GM18867 (cell line): ENCODE measurements at regions not wholly inside any gene's neighbourhood (a gene's known extent, or its start where the extent isn't known, plus 50 kb on each side); places are given as distances from the start of the nearest gene placed in this dataset.
A peak's percentile ranks its signal among the peaks of the same experiment; 100 is the strongest.

Experiments
- ATAC-seq: cut with Tn5 transposase; IDR thresholded peaks from one replicate; pipeline ENCODE4 v1.9.1; 2021; ENCODE audit warnings: mild to moderate bottlenecking, moderate library complexity; ENCODE audit not compliant: unreplicated experiment

DNA sequence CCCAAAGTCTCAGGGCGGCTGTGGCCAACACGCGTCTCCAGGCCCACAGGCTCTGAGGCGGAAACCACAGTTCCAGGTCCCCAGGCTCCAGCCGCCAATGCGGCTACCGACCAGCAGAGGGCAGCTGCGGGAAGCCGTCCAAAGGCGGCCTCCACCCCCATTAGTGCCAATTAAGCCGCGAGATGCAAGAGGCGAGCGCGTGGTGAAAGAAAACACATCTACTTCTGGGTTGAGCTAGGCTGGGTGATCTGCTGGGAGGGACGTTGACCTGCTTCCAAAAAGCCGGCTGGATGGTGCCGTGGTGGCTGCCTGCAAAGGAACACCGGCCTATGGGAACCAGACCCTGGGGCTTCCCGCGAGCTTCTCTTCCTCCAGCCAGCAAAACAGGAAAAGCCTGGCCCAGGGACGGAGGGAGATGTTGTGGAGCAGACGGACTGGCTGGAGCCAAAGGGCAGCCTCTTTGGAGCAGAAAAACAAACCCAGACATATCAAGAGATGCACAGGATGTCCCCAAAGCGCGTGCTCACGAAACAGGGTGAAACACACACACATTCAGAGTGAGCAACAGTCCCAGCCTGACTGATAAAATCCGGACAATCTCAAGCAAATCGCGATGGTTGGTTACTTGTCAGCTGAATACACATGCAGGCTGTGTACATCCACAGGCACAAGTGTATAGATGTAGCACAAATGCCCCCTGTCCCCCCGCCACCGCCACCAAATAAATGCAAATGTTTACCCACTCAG is 187.1 kb upstream of the BRINP1 start:
- ATAC-seq, result peak; percentile 100

DNA sequence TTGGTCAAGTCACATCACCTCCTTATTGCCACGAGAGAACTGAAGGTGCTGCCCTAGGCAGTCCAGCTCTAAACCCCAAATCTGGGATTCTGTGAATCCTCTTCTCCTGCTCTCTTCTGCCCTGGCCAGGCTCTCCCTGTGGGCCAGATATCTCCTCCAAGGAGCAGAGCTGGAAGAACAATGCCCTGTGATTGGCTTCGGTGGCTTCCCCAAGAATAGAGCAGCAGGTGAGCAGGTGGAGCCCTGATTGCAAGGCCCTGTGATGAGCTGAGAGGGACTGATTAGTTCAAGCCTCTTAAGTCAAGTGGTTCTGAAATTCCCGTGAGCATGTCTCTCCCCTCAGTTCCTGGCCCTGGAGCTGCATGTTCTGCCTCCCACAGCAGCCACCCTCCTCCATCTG is 175.3 kb upstream of the BRINP1 start:
- ATAC-seq, result no peak

DNA sequence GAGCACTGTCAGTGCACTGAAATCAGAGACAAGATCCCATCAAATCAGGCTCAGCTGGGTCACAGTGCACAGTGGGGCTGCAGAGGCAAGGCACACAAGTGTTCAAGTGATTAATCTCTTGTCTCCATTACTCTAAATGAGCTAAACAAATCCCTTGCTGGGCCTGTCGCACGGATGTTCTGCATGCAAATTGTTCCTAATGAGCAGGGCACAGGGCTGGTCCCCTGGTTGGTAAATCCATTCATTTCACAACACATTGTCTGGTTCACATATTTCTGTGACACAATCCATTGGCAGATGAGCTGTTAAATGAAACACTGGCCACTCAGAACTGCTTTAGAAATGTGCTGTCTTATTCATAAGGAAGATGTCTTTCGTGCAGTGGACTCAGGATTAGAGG is 167.9 kb upstream of the BRINP1 start:
- no peak for ATAC-seq

DNA sequence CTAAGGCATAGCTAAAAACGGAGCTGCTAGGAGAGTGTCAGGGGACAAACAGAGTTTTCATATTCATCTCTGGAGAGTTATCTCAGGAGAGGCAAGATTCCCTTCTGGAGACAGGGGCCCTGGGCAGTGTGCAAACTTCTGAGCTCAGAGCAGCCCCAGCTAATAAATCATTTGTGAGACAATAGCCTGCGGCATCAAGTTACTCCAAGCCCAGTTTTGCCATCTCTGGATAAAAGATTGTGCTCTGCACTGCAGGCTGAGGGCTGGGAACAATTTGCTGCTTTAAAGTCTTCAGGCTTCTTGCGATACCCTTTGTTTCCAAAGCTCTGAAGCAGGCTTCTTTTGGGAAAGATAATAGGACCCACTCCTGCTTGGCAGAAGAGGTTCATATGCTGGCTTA is 164.3 kb upstream of the BRINP1 start:
- ATAC-seq, result no peak

DNA sequence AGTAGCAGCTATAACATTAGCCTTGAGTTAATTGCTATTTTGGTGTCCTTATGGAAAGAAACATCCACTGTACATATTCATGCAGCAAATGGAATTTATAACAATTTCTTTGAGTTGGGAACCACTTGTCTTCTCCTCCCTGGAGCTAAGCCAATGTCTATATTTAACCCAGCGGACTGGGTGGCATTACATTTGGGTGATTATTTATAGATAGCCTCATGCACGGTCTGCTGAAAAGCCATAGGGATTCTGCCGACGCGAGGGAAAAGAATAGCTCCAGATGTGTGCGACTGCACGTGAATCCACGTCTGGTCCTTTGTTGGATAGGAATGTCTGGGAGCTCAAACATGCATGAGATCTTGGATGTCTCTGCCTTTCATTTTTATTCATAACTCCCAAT is 157.5 kb upstream of the BRINP1 start:
- no peak for ATAC-seq

DNA sequence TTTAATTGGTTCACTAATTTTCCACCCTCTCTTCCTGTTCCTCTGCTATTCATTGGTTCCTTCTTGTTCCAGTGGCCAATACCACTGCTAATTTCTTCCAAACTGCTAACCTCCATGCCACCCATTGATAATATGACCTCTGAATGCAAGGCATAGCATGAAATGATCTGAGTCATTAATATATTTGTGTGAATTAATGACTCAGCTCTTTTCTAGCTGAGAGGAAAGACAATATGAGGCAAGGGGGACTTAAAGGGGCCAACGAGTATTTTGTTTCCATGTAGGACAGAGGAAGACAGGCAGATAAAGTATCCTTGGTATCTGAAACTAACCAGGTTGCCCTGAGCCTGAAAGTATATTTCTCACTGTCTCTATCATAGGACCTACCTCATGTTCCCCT is 154.3 kb upstream of the BRINP1 start:
- no peak for ATAC-seq

DNA sequence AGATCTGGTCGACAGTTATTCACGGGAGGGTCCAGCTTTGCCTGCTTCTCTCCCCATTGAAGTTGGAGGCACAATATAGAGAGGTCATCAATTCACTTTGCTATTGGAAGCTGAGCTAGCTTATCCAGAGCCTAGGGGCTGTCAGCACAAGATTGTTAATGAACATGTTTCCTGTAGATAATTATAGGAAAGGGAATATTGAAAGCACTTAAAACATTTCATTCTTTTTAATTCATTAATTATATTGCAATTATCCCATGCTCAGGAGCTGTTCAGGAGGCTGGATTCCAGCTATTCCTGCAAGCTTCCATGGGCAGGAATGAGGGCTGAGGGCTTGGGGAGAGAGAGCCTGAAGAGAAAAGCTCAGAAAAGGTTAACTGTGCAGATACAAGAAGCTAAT is 153.1 kb upstream of the BRINP1 start:
- no peak for ATAC-seq

DNA sequence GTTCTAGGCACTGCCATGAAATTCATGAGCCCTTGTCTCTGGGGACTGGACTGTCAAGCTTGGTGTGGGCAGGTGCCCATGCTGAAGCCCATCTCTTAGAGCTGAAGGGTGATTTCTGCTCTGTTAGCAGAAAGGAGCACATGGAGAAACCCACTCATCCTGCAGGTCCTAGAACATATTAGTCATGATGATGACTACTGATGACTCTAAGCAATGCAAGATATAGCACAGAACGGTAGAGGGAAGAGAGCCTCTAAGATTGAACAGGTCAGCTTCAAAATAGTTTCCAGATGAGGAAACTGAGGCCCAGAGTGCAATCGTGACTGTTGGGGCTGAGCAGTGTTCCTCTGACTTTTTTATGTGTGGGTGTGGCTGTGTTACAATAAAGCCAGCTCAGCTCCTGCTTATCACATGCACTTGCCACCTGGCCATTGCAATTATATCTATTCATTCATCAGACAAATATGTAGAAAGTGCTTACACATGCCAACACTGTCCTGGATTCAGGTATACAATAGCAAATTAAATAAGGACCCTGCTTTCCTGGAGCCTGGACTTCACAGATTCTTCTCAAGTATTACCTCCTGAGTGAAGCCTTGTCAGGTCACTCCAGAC is 140.2 kb upstream of the BRINP1 start:
- ATAC-seq, result no peak

DNA sequence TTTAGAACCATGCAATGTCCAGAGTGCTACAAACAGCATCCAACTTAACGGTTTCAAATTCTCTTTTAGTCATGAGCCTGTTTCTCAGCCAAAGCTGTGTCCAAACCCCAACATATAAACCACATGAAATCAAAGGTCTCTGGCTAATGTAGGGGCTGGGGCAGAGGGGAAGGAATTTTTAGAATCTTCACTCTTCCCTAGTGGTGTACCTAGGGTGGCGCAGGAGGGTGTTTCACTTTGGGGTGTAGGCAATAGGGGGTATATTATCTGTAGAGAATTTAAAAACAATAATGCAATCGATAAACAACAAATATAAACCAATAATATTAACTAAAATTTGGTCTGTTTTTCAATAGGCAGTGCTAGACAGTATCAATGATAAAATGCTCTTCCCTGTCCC is 132.1 kb upstream of the BRINP1 start:
- ATAC-seq, result no peak

DNA sequence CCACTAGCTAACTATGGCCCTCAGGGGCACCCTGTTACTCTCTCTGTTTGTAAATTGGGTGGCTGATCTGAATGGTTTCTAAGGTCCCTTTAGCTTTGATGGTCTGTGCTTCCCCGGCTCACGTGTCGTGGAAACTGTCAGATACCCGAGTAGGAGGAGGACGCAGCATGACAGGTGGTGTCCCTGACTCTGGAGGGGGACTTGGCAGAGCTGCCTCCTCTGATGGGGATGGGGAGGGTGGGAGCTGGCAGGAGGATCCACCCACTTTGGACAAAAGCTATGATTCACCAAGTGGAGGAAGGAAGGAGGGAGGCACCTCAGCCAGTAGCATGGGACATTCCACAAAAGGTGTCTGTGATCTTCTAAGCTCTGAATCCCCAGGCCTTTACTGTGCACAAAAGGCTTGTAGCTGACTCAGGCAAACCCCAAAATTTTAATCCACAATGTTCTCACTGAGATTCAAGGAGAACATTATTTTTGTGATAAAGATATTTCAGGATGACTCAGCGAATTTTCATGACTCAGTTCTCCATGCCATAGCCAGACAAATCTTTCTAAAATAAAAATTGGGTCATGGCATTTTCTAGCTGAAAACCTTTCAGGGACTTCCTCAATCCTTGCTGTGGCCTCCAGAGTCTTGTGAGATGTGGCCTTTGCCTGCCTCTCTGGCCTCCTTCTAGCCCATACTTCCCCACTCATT is 131.0 kb upstream of the BRINP1 start:
- no peak for ATAC-seq

DNA sequence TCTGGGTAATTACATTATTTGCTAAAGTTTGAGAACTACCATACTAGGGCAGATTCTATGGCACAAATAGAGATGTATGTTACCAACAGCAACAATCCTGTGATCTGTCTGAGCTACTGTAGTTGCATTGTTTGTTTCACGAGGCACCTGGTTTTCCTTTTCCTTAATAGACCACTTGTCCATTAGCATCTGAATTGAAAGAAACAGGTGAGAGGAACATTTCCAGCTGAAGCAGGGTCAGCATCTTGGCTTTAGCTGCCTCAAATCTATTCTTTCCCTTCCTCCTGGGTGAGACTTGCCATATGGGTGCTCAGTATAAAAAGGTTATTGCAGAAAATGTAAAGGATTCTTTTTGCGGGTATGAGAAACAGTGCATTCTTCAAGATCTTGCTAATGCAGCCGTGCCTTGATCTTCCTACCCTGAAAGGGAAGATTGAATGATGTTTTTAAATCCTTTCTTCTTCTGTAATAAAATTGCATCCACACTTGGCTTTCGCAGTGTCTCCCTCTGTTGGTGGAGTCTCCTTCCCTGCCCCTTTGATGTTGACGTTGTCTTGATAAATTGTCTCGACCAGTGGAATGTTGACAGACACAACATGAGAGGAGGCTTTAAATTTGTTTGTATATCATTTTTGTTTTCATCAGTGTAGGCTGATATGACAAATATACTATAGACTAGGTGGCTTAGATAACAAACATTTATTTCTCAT is 118.0 kb upstream of the BRINP1 start:
- ATAC-seq, result no peak

DNA sequence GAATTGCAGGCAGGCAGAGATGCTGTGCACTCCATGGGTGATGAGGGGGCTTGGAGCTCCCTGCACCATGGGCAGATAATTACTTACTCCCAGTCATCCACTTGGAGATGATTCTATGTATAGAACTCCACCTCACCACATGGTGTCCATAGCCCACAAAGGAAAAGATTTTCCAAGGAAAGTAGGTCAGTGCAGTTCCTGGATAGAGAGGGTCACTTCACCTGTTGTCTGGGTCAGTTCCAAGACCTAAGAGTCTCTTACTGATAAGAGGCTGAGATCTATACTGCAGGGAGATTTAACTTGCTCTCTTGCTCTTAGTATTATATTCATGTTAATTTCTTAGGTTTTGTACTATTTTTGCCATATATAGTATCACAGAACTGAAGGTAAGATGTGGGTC is 113.9 kb upstream of the BRINP1 start:
- no peak for ATAC-seq

DNA sequence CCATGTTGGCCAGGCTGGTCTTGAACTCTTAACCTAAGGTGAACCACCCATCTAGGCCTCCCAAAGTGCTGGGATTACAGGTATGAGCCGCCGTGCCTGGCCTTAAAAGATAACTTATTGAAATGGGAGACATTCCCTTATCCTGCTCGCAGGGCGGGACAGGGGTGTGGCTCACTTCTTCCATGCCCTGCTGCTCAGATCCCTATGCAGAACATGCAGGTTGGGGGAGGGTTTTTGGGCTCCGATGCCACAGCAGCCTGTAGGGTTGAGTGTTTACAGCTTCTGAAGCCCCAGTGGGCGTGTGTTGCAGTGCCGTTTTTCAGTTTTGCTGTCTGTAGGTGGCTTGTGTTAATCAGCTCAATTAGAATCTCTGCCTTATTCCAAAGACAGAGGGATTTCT is 108.0 kb upstream of the BRINP1 start:
- ATAC-seq, result no peak

DNA sequence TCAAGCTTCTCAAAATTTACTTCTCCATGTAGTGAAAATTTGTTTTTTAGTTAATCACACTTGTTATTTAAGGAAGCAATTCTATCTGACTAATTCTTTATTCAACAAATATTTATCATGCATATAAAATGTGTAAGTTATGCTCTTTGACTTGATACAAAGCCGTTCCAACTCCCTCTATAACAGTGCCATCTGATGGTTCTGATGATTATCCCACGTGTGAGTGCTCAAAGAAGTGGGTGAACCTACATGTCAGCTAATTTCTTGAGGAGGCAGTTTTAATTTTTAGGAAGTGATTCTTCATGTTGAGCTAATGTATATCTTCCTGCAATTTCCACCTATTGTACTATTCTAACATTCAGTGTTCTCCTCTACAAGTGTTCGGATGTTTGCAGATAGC is 88.8 kb upstream of the BRINP1 start:
- no peak for ATAC-seq

DNA sequence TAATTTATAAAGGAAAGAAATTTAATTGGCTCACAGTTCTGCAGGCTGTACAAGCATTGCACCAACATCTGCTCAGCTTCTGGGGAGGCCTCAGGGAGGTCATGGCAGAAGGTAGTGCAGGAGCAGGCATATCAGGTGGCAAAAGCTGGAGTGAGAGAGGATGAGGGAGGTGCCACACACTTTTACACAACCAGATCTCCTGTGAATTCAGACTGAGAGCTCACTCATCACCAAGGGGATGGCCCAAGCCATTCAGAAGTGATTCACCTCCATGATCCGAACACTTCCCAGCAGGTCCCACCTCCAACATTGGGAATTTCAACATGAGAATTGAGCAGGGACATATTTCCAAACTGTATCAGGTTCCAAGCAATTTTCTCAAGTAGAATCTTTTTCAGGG is 84.7 kb upstream of the BRINP1 start:
- no peak for ATAC-seq

DNA sequence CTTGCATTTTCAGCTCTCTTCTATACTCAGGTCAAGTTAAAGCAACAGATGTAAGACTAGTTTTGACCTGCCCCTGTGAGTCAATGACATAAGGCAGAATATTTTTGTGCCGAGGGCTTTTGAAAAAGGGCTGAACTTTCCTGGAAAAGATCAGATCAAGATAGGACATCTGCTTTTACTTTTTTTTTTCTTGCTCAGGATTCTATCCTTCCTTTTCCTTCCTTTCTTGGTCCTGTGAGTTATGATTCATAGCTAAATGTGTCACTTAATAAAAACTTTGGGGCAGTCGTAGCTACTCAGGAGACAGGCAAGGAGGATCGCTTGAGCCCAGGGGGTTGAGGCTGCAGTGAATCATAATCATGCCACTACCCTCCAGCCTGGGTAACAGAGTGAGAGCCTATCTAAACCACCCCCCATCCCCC is 84.3 kb upstream of the BRINP1 start:
- no peak for ATAC-seq

DNA sequence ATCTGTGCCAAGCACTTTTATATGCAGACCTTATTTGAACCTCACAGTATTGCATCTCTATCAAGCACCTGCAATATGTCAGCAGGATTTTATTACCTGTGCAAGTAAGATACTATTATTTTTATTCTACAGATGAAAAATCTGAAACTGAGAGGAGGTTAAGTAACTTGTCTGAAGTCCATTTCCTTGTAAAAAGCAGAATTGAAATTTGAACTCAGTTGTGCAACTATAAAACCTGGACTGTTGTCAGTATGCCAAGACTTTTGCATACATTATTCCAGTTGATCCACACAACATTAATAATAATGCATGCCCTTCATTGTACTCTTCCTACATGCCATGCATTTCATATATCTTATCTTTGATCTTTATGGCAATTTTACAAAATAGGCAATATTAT is 82.2 kb upstream of the BRINP1 start:
- no peak for ATAC-seq

DNA sequence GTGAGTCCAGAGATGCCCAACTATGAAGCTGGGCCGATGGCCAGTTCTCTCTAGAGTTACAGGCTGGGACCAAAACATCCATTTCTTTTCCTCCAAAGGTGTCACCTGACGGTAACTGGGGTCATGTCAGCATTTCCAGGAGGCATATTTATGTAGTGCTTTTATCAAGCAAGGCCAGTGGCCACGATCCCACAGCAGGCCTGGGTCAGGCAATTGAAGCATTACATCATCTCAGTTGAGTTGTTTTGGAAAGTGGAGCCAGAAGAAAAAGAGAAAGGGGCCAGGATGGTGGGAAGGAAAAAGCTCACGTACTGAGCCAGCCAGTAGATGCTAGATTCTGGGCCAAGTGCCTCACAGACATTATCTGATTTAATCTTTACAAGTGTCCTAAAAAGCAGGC is 73.9 kb upstream of the BRINP1 start:
- no peak for ATAC-seq

DNA sequence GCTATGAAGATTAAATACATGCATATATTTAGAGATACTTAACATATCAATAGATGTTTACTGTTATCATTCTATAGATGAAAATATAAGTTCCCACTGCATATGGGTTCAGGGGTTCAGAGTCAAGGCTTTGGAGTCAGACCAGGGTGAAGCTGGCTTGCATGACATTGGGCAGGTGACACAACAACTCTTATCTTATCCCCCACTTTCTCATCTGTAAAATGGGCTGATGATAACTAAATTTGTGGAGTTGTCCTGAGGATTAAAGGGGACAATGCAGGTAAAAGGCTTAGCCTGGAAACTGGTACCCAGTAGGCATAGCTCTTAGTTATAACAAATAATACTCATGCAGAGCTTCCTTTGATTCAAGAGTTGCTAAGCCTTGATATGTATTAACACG is 72.6 kb upstream of the BRINP1 start:
- ATAC-seq, result no peak

DNA sequence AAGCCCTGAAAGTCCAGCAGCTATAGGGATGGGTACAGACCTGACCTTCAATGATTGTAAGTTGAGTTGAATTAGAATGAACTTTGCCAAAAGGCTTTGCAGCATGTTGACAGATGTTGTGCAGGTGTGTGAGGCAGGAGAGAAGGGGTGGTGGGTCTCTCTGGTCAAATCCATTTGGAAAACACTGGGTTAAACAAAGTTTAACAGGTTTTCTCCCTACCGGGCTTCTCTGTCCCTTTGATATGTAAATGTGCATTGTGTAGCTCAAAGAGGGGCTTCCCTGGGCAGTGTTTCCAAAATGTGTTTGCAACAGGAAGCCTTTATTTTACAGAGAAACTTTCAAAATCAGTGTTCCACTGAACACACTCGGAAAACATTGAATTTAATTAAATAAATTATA is 72.1 kb upstream of the BRINP1 start:
- ATAC-seq, result no peak

DNA sequence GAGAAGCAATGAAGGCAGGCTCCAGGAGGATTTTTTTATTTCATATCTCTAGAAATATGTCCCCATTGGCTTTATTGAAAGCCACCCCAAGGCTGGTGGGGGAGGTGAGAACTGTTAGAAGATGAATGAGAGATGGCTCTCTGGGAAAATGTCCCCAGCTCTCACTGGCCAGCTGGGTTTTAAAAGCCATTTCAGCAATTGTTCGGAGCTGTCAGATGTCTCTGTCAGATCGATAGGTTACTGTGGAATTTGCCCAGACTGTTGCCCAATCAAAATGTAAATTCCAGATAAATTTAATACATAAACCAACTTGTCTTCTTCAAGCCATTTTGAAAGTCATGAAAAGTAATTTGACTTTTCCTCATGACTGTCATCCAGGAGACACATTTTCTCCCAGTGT is 67.0 kb upstream of the BRINP1 start:
- ATAC-seq, result no peak

DNA sequence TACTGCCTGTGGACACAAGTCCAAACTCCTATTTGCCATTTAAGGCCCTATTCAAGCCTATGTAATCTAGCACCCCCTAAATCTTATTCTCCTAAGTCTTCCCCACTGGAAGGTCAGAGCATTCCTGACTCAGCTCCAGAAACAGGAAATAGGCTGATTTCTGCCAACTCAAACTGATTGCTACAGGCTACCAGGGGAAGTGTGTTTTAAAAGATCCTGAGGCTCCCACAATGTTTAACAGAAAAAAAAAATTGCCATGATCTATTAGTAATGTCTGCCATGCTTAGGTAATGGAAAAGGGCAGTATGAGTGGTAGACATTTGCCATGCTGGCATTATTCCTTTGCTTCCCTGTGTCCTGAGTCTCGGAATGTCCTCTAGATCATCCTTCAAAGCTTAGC is 65.8 kb upstream of the BRINP1 start:
- no peak for ATAC-seq
